Thoracic aorta (tissue), 2 donors: ENCODE measurements at regions not wholly inside any gene's neighbourhood (a gene's known extent, or its start where the extent isn't known, plus 50 kb on each side); places are given as distances from the start of the nearest gene placed in this dataset.

ENCODE experiments used
- ATAC-seq: fragments of 150-250 bp; one replicate; pipeline ENCODE4 v1.8.0; 2017; ENCODE audit warnings: low read depth; ENCODE audit not compliant: insufficient number of reproducible peaks, low FRiP score
- DNase-seq: peaks from one replicate; pipeline ENCODE4 v3.0.0-alpha.2; 2020; ENCODE audit warnings: low spot score
- H3K27ac ChIP-seq, 2 donors: fragments of 200-600 bp; sonication (generic); 1 replicate in 1 of 2; 2 replicates in 1 of 2; pipeline ENCODE4 v1.5.1; 2016; ENCODE audit warnings: mild to moderate bottlenecking in 2 of 2, moderate library complexity in 2 of 2
- H3K27me3 ChIP-seq: fragments of 200-600 bp; sonication (generic); replicated peaks from 2 replicates; pipeline ENCODE4 v1.6.0; 2016; ENCODE audit warnings: mild to moderate bottlenecking; ENCODE audit not compliant: insufficient read depth
- H3K36me3 ChIP-seq: fragments of 200-600 bp; sonication (generic); one replicate; pipeline ENCODE4 v1.5.1; 2016
- H3K4me1 ChIP-seq, 2 donors: fragments of 200-600 bp; sonication (generic); 1 replicate in 1 of 2; 2 replicates in 1 of 2; pipeline versions ENCODE4 v1.5.1 to v1.6.0; 2016; ENCODE audit warnings: low read depth in 2 of 2, mild to moderate bottlenecking in 1 of 2; ENCODE audit not compliant: control insufficient read depth in 1 of 2
- H3K4me3 ChIP-seq: fragments of 200-600 bp; sonication (generic); 2 replicates; pipeline ENCODE4 v1.5.1; 2016; ENCODE audit warnings: mild to moderate bottlenecking
- H3K9me3 ChIP-seq: fragments of 200-600 bp; sonication (generic); 2 replicates; pipeline ENCODE4 v1.5.1; 2016
- CTCF ChIP-seq: fragments of 200-600 bp; sonication (generic); IDR thresholded peaks from one replicate; pipeline ENCODE4 v1.5.1; 2019; ENCODE audit warnings: antibody characterized with exemption

- TF ChIP-seq CTCF = no peak
- H3K27me3 ChIP-seq = no peaks in the 10 kb centered on the region
- no peak overlapping the region for H3K4me3 ChIP-seq
- no peak overlapping the region for H3K27ac ChIP-seq
- H3K36me3 ChIP-seq = no peaks in the 10 kb centered on the region
- H3K4me1 ChIP-seq = no peaks in the 10 kb centered on the region
- no peaks in the 10 kb centered on the region for H3K9me3 ChIP-seq
- ATAC-seq (no peak), DNase-seq (no peak)
Observed at GRCh38 chrX:45385757-45386156, 185.1 kb upstream of the DIPK2B start.

- Histone ChIP-seq H3K4me1 (no peaks in the 10 kb centered on the region), H3K27me3 (no peaks in the 10 kb centered on the region), H3K27ac (no peak overlapping the region), H3K4me3 (no peak overlapping the region), H3K36me3 (no peaks in the 10 kb centered on the region), H3K9me3 (no peaks in the 10 kb centered on the region)
- no peak for TF ChIP-seq CTCF
- ATAC-seq = no peak
- DNase-seq = no peak
Observed at GRCh38 chrX:45381841-45382240, 181.2 kb upstream of the DIPK2B start.

- no peak for TF ChIP-seq CTCF
- H3K9me3 ChIP-seq = no peaks in the 10 kb centered on the region
- no peak for ATAC-seq
- no peaks in the 10 kb centered on the region for H3K36me3 ChIP-seq
- no peaks in the 10 kb centered on the region for H3K4me1 ChIP-seq
- H3K27me3 ChIP-seq = no peaks in the 10 kb centered on the region
- no peak for DNase-seq
- no peak overlapping the region for H3K27ac ChIP-seq
- H3K4me3 ChIP-seq = no peak overlapping the region
Observed at GRCh38 chrX:45381366-45381765, 180.7 kb upstream of the DIPK2B start.

GRCh38 chrX:45379236-45379635 is 178.6 kb upstream of the DIPK2B start:
- no peak for ATAC-seq
- TF ChIP-seq CTCF = no peak
- H3K9me3 ChIP-seq = no peaks in the 10 kb centered on the region
- no peak overlapping the region for H3K27ac ChIP-seq
- H3K4me3 ChIP-seq = no peak overlapping the region
- no peaks in the 10 kb centered on the region for H3K27me3 ChIP-seq
- H3K4me1 ChIP-seq = no peaks in the 10 kb centered on the region
- no peaks in the 10 kb centered on the region for H3K36me3 ChIP-seq
- DNase-seq = no peak

- no peaks in the 10 kb centered on the region for H3K9me3 ChIP-seq
- H3K4me1 ChIP-seq = no peaks in the 10 kb centered on the region
- H3K27me3 ChIP-seq = no peaks in the 10 kb centered on the region
- no peaks in the 10 kb centered on the region for H3K36me3 ChIP-seq
- TF ChIP-seq CTCF = no peak
- DNase-seq = no peak
- ATAC-seq = no peak
- H3K27ac ChIP-seq = no peak overlapping the region
- H3K4me3 ChIP-seq = no peak overlapping the region
Observed at GRCh38 chrX:45372151-45372550, 171.5 kb upstream of the DIPK2B start.
